Glomerular endothelial cell (primary cell): ENCODE measurements at regions not wholly inside any gene's neighbourhood (a gene's known extent, or its start where the extent isn't known, plus 50 kb on each side); places are given as distances from the start of the nearest gene placed in this dataset.
"Not testable (repeated sequence)": the region's sequence is repeated elsewhere in the genome, so short reads cannot be mapped to it uniquely, and the experiment has no call there.

Experiments
- DNase-seq: peaks from one replicate; pipeline ENCODE4 v3.0.0-alpha.2; 2011; ENCODE audit warnings: low read depth, low spot score; ENCODE audit errors: extremely low read depth

- DNase-seq, result no peak
These were observed 164.9 kb upstream of the USP25 start for GRCh38 chr21:15564907-15565306.

GRCh38 chr21:15566703-15567102 lies 163.1 kb upstream of the USP25 start:
- no peak for DNase-seq

- no peak for DNase-seq
These were observed 162.6 kb upstream of the USP25 start for GRCh38 chr21:15567191-15567590.

- no peak for DNase-seq
These were observed 161.3 kb upstream of the USP25 start for GRCh38 chr21:15568516-15568915.

- DNase-seq, result no peak
These were observed 142.9 kb upstream of the USP25 start for GRCh38 chr21:15586752-15587427.

- DNase-seq, result peak; percentile 27
These were observed 137.4 kb upstream of the USP25 start for GRCh38 chr21:15592271-15592860.

GRCh38 chr21:15592957-15593356 lies 136.8 kb upstream of the USP25 start:
- no peak for DNase-seq

- DNase-seq, result no peak
These were observed 128.4 kb upstream of the USP25 start for GRCh38 chr21:15601390-15601789.

- DNase-seq, result no peak
These were observed 125.4 kb upstream of the USP25 start for GRCh38 chr21:15604413-15604812.

- DNase-seq, result no peak
These were observed 115.0 kb upstream of the USP25 start for GRCh38 chr21:15614766-15615165.

- no peak for DNase-seq
These were observed 112.8 kb upstream of the USP25 start for GRCh38 chr21:15616864-15617574.

GRCh38 chr21:15617964-15618363 lies 111.8 kb upstream of the USP25 start:
- no peak for DNase-seq

- no peak for DNase-seq
These were observed 108.9 kb upstream of the USP25 start for GRCh38 chr21:15620892-15621291.

- no peak for DNase-seq
These were observed 105.1 kb upstream of the USP25 start for GRCh38 chr21:15624646-15625045.

GRCh38 chr21:15625363-15625762 lies 104.4 kb upstream of the USP25 start:
- DNase-seq, result no peak

GRCh38 chr21:15626031-15626430 lies 103.8 kb upstream of the USP25 start:
- DNase-seq, result no peak

- no peak for DNase-seq
These were observed 102.8 kb upstream of the USP25 start for GRCh38 chr21:15627011-15627410.

- DNase-seq, result no peak
These were observed 102.0 kb upstream of the USP25 start for GRCh38 chr21:15627823-15628222.

- peak; percentile 29 for DNase-seq
These were observed 98.4 kb upstream of the USP25 start for GRCh38 chr21:15631342-15631741.

- DNase-seq, result not testable (repeated sequence)
These were observed 95.2 kb upstream of the USP25 start for GRCh38 chr21:15634541-15634940.

GRCh38 chr21:15638856-15639549 lies 90.8 kb upstream of the USP25 start:
- no peak for DNase-seq
